ENCODE measurements at regions not wholly inside any gene's neighbourhood (a gene's known extent, or its start where the extent isn't known, plus 50 kb on each side); places are given as distances from the start of the nearest gene placed in this dataset.

GRCh38 chr3:76369170-76369569, 583.8 kb upstream of the ZNF717 start:
- TF ChIP-seq ZNF24 (IDR thresholded peaks at IDR 0.05), result no peak
- TF ChIP-seq EP300 (IDR thresholded peaks at IDR 0.05; ENCODE audit: low read length), result no peak
- TF ChIP-seq HDGF (IDR thresholded peaks at IDR 0.05), result no peak
- no peak for TF ChIP-seq POLR2A (conservative IDR thresholded peaks at IDR 0.05)
- TF ChIP-seq RREB1 (CRISPR knock-in tag; IDR thresholded peaks at IDR 0.05), result no peak
- TF ChIP-seq CTCF (IDR thresholded peaks at IDR 0.05 in 2 of 3, conservative IDR thresholded peaks at IDR 0.05 in 1 of 3; ENCODE audit: insufficient read depth in 2 of 3, low read depth in 1 of 3, low read length in 3 of 3), result no peak
- TF ChIP-seq, protein P1, sequence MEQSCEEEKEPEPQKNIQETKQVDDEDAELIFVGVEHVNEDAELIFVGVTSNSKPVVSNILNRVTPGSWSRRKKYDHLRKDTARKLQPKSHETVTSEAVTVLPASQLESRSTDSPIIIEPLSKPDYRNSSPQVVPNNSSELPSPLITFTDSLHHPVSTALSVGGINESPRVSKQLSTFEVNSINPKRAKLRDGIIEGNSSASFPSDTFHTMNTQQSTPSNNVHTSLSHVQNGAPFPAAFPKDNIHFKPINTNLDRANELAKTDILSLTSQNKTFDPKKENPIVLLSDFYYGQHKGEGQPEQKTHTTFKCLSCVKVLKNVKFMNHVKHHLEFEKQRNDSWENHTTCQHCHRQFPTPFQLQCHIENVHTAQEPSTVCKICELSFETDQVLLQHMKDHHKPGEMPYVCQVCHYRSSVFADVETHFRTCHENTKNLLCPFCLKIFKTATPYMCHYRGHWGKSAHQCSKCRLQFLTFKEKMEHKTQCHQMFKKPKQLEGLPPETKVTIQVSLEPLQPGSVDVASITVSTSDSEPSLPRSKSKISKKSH (CRISPR knock-in tag; IDR thresholded peaks at IDR 0.05), result no peak
- TF ChIP-seq MYBL2 (IDR thresholded peaks at IDR 0.05; ENCODE audit: low read depth), result no peak
- TF ChIP-seq MYBL2 (CRISPR knock-in tag; IDR thresholded peaks at IDR 0.05; ENCODE audit: borderline replicate concordance), result no peak
- no peak for TF ChIP-seq ZBTB43 (CRISPR knock-in tag; IDR thresholded peaks at IDR 0.05)
- TF ChIP-seq PTBP1 (IDR thresholded peaks at IDR 0.05; ENCODE audit: low read depth, low read length), result no peak

Measured in K562 (cell line).